ENCODE measurements at regions not wholly inside any gene's neighbourhood (a gene's known extent, or its start where the extent isn't known, plus 50 kb on each side); places are given as distances from the start of the nearest gene placed in this dataset.

GRCh38 chr12:91343010-91343409 lies 160.4 kb upstream of the DCN start:
- ChIA-PET CTCF (ENCODE audit: unreplicated experiment) (no interaction called here), POLR2A (no interaction called here)
- Histone ChIP-seq H3K4me3 (ENCODE audit: low read depth, low read length, poor library complexity, severe bottlenecking) (no peak overlapping the region), H3K4me1 (ENCODE audit: insufficient read depth, low read length, poor library complexity, severe bottlenecking) (no peaks in the 10 kb centered on the region), H3K36me3 (ENCODE audit: insufficient read depth, low read length) (no peaks in the 10 kb centered on the region), H3K9me3 (ENCODE audit: low read length) (no peaks in the 10 kb centered on the region), H3K79me2 (ENCODE audit: insufficient read depth, low read depth, low read length) (no peaks in the 10 kb centered on the region), H3K27ac (ENCODE audit: low read depth, low read length, poor library complexity, severe bottlenecking) (no peak overlapping the region), H3K9me2 (ENCODE audit: insufficient read depth, low read length) (no peaks in the 10 kb centered on the region), H2AFZ (ENCODE audit: low read length) (no peak overlapping the region), H4K20me1 (ENCODE audit: insufficient read depth, low read length) (no peaks in the 10 kb centered on the region), H3K4me2 (ENCODE audit: low read length) (no peak overlapping the region)
- TF ChIP-seq CTCF (conservative IDR thresholded peaks at IDR 0.05; ENCODE audit: low read length) (no peak), EZH2phosphoT487 (IDR thresholded peaks at IDR 0.05; ENCODE audit: borderline replicate concordance, low read depth, low read length) (no peak)
- intact Hi-C loops (cut with micrococcal nuclease; ENCODE audit: unreplicated experiment) = no loop called here
- no peak for DNase-seq (ENCODE audit: low spot score)
- BruUV-seq (replicated peaks) = no TSS peak

GRCh38 chr12:91339106-91339505 lies 156.5 kb upstream of the DCN start:
- TF ChIP-seq EZH2phosphoT487 (IDR thresholded peaks at IDR 0.05; ENCODE audit: borderline replicate concordance, low read depth, low read length) (no peak), CTCF (conservative IDR thresholded peaks at IDR 0.05; ENCODE audit: low read length) (no peak)
- Histone ChIP-seq H3K27ac (ENCODE audit: low read depth, low read length, poor library complexity, severe bottlenecking) (no peak overlapping the region), H2AFZ (ENCODE audit: low read length) (no peak overlapping the region), H3K4me1 (ENCODE audit: insufficient read depth, low read length, poor library complexity, severe bottlenecking) (no peaks in the 10 kb centered on the region), H3K4me2 (ENCODE audit: low read length) (no peak overlapping the region), H3K4me3 (ENCODE audit: low read depth, low read length, poor library complexity, severe bottlenecking) (no peak overlapping the region), H3K36me3 (ENCODE audit: insufficient read depth, low read length) (no peaks in the 10 kb centered on the region), H3K9me3 (ENCODE audit: low read length) (no peaks in the 10 kb centered on the region), H4K20me1 (ENCODE audit: insufficient read depth, low read length) (no peaks in the 10 kb centered on the region), H3K79me2 (ENCODE audit: insufficient read depth, low read depth, low read length) (no peaks in the 10 kb centered on the region), H3K9me2 (ENCODE audit: insufficient read depth, low read length) (no peaks in the 10 kb centered on the region)
- ChIA-PET CTCF (ENCODE audit: unreplicated experiment) (no interaction called here), POLR2A (no interaction called here)
- no TSS peak for BruUV-seq (replicated peaks)
- DNase-seq (ENCODE audit: low spot score) = no peak
- intact Hi-C loops (cut with micrococcal nuclease; ENCODE audit: unreplicated experiment) = no loop called here

GRCh38 chr12:91335699-91336098 lies 153.1 kb upstream of the DCN start:
- Histone ChIP-seq H3K4me2 (ENCODE audit: low read length) (no peak overlapping the region), H3K4me1 (ENCODE audit: insufficient read depth, low read length, poor library complexity, severe bottlenecking) (no peaks in the 10 kb centered on the region), H2AFZ (ENCODE audit: low read length) (no peak overlapping the region), H3K27ac (ENCODE audit: low read depth, low read length, poor library complexity, severe bottlenecking) (no peak overlapping the region), H3K9me3 (ENCODE audit: low read length) (no peaks in the 10 kb centered on the region), H3K36me3 (ENCODE audit: insufficient read depth, low read length) (no peaks in the 10 kb centered on the region), H3K4me3 (ENCODE audit: low read depth, low read length, poor library complexity, severe bottlenecking) (no peak overlapping the region), H4K20me1 (ENCODE audit: insufficient read depth, low read length) (no peaks in the 10 kb centered on the region), H3K9me2 (ENCODE audit: insufficient read depth, low read length) (no peaks in the 10 kb centered on the region), H3K79me2 (ENCODE audit: insufficient read depth, low read depth, low read length) (no peaks in the 10 kb centered on the region)
- ChIA-PET POLR2A (no interaction called here), CTCF (ENCODE audit: unreplicated experiment) (no interaction called here)
- no peak for TF ChIP-seq EZH2phosphoT487 (IDR thresholded peaks at IDR 0.05; ENCODE audit: borderline replicate concordance, low read depth, low read length)
- TF ChIP-seq CTCF (conservative IDR thresholded peaks at IDR 0.05; ENCODE audit: low read length) = no peak
- no peak for DNase-seq (ENCODE audit: low spot score)
- intact Hi-C loops (cut with micrococcal nuclease; ENCODE audit: unreplicated experiment) = no loop called here
- no TSS peak for BruUV-seq (replicated peaks)
